NT2/D1 (cell line): ENCODE measurements at regions not wholly inside any gene's neighbourhood (a gene's known extent, or its start where the extent isn't known, plus 50 kb on each side); places are given as distances from the start of the nearest gene placed in this dataset.

ENCODE experiments used
- SUZ12 ChIP-seq: IDR thresholded peaks from 2 replicates; pipeline ENCODE4 v1.6.1; 2011; ENCODE audit not compliant: insufficient read length, insufficient read depth; ENCODE audit errors: extremely low read depth
- YY1 ChIP-seq: IDR thresholded peaks from 2 replicates; pipeline ENCODE4 v1.6.1; 2011; ENCODE audit not compliant: insufficient read length, insufficient read depth
- ZNF274 ChIP-seq: IDR thresholded peaks from 2 replicates; pipeline ENCODE4 v1.6.1; 2011; ENCODE audit warnings: mild to moderate bottlenecking, low read depth, low read length

DNA sequence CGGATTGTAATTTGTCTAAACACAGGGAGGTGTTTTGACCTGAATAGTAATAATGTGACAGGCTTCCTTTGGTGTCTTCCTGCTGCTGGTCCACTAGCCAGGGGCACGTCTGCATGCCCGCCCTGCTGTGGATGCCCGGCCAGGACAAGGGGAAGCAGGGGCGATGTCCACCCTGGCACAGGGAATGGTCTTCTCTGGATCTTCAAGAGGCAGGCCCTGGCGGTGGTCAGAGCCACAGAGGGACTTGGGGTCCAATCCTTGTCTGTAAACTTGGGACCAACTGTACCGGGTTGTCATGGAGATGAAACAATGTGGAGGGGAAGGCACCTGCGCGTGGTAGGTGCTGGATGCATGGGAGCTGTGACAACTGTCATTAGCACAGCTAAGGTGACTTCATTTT, 134.1 kb downstream of the RPLP1 start:
- TF ChIP-seq YY1 (no peak), ZNF274 (no peak), SUZ12 (no peak)
